ENCODE measurements at regions not wholly inside any gene's neighbourhood (a gene's known extent, or its start where the extent isn't known, plus 50 kb on each side); places are given as distances from the start of the nearest gene placed in this dataset.

DNA sequence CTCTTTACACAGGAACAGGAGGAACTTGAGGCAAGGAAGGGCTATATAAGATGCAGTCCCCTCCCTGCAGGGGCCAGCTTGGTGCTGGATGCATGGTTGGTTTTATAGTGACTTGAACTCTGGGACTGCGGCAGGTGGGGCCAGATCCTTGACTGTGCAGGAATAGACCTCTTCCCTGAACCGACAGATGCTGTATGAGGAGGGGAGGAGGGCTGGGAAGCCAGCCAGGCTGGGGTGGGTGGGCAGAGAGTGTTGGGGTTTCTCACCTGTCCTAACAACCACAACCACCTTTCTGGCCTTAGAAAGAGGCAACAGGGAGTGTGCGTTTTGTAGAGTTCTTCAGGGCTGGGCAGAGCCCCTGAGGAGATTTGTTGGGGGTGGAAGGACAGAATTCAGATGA is 798.1 kb downstream of the KCNJ18 start:
- TF ChIP-seq EZH2 (optimal IDR thresholded peaks at IDR 0.05; ENCODE audit: low read depth, low read length) (no peak), EZH2phosphoT487 (IDR thresholded peaks at IDR 0.05; ENCODE audit: low read length) (no peak)
- TF ChIP-seq, protein P1, sequence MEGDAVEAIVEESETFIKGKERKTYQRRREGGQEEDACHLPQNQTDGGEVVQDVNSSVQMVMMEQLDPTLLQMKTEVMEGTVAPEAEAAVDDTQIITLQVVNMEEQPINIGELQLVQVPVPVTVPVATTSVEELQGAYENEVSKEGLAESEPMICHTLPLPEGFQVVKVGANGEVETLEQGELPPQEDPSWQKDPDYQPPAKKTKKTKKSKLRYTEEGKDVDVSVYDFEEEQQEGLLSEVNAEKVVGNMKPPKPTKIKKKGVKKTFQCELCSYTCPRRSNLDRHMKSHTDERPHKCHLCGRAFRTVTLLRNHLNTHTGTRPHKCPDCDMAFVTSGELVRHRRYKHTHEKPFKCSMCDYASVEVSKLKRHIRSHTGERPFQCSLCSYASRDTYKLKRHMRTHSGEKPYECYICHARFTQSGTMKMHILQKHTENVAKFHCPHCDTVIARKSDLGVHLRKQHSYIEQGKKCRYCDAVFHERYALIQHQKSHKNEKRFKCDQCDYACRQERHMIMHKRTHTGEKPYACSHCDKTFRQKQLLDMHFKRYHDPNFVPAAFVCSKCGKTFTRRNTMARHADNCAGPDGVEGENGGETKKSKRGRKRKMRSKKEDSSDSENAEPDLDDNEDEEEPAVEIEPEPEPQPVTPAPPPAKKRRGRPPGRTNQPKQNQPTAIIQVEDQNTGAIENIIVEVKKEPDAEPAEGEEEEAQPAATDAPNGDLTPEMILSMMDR (IDR thresholded peaks at IDR 0.05; ENCODE audit: low read length), result no peak
